ENCODE measurements at regions not wholly inside any gene's neighbourhood (a gene's known extent, or its start where the extent isn't known, plus 50 kb on each side); places are given as distances from the start of the nearest gene placed in this dataset.

- no peak overlapping the region for H3K4me3 ChIP-seq (ENCODE audit: low read depth, low read length)
- no peaks in the 10 kb centered on the region for H3K27me3 ChIP-seq (ENCODE audit: control insufficient read depth, insufficient read depth, low read length)
- H3K4me1 ChIP-seq (ENCODE audit: control insufficient read depth, insufficient read depth, low read length) = no peaks in the 10 kb centered on the region
- H3K9ac ChIP-seq (ENCODE audit: low read depth, low read length) = no peak overlapping the region
- no peaks in the 10 kb centered on the region for H3K36me3 ChIP-seq (ENCODE audit: control insufficient read depth, insufficient read depth, low read length)
- H3K9me3 ChIP-seq (ENCODE audit: control insufficient read depth, insufficient read depth, low read length) = no peaks in the 10 kb centered on the region
- H3K27ac ChIP-seq (ENCODE audit: low read depth, low read length) = no peak overlapping the region
Measured at GRCh38 chr1:177847843-177848242, 122.0 kb downstream of the SEC16B start.

- Histone ChIP-seq H3K9ac (ENCODE audit: low read depth, low read length) (no peak overlapping the region), H3K36me3 (ENCODE audit: control insufficient read depth, insufficient read depth, low read length) (no peaks in the 10 kb centered on the region), H3K4me3 (ENCODE audit: low read depth, low read length) (no peak overlapping the region), H3K27me3 (ENCODE audit: control insufficient read depth, insufficient read depth, low read length) (no peaks in the 10 kb centered on the region), H3K9me3 (ENCODE audit: control insufficient read depth, insufficient read depth, low read length) (no peaks in the 10 kb centered on the region), H3K27ac (ENCODE audit: low read depth, low read length) (no peak overlapping the region), H3K4me1 (ENCODE audit: control insufficient read depth, insufficient read depth, low read length) (peaks cover 5% of the 10 kb centered on the region; the same call in 1 of the 2 replicates)
Measured at GRCh38 chr1:177838907-177839485, 130.9 kb downstream of the SEC16B start.

GRCh38 chr1:177833631-177834030 is 136.2 kb downstream of the SEC16B start:
- Histone ChIP-seq H3K27me3 (ENCODE audit: control insufficient read depth, insufficient read depth, low read length) (no peaks in the 10 kb centered on the region), H3K4me3 (ENCODE audit: low read depth, low read length) (no peak overlapping the region), H3K4me1 (ENCODE audit: control insufficient read depth, insufficient read depth, low read length) (peaks cover 5% of the 10 kb centered on the region; the same call in 1 of the 2 replicates), H3K27ac (ENCODE audit: low read depth, low read length) (no peak overlapping the region), H3K9me3 (ENCODE audit: control insufficient read depth, insufficient read depth, low read length) (no peaks in the 10 kb centered on the region), H3K36me3 (ENCODE audit: control insufficient read depth, insufficient read depth, low read length) (no peaks in the 10 kb centered on the region), H3K9ac (ENCODE audit: low read depth, low read length) (no peak overlapping the region)

- no peaks in the 10 kb centered on the region for H3K36me3 ChIP-seq (ENCODE audit: control insufficient read depth, insufficient read depth, low read length)
Measured at GRCh38 chr1:177830531-177831135, 139.2 kb downstream of the SEC16B start.

GRCh38 chr1:177825276-177825901 is 144.5 kb downstream of the SEC16B start:
- no peak overlapping the region for H3K27ac ChIP-seq (ENCODE audit: low read depth, low read length)
- H3K27me3 ChIP-seq (ENCODE audit: control insufficient read depth, insufficient read depth, low read length) = no peaks in the 10 kb centered on the region
- no peaks in the 10 kb centered on the region for H3K36me3 ChIP-seq (ENCODE audit: control insufficient read depth, insufficient read depth, low read length)
- H3K9me3 ChIP-seq (ENCODE audit: control insufficient read depth, insufficient read depth, low read length) = no peaks in the 10 kb centered on the region
- no peak overlapping the region for H3K4me3 ChIP-seq (ENCODE audit: low read depth, low read length)
- no peak overlapping the region for H3K9ac ChIP-seq (ENCODE audit: low read depth, low read length)
- H3K4me1 ChIP-seq (ENCODE audit: control insufficient read depth, insufficient read depth, low read length) = no peaks in the 10 kb centered on the region

More at GRCh38 chr1:177830531-177831135, 139.2 kb downstream of the SEC16B start:
- Histone ChIP-seq H3K9ac (ENCODE audit: low read depth, low read length) (no peak overlapping the region), H3K4me1 (ENCODE audit: control insufficient read depth, insufficient read depth, low read length) (no peaks in the 10 kb centered on the region), H3K27ac (ENCODE audit: low read depth, low read length) (no peak overlapping the region), H3K27me3 (ENCODE audit: control insufficient read depth, insufficient read depth, low read length) (no peaks in the 10 kb centered on the region), H3K4me3 (ENCODE audit: low read depth, low read length) (no peak overlapping the region), H3K9me3 (ENCODE audit: control insufficient read depth, insufficient read depth, low read length) (no peaks in the 10 kb centered on the region)

GRCh38 chr1:177824508-177824982 is 145.3 kb downstream of the SEC16B start:
- Histone ChIP-seq H3K9me3 (ENCODE audit: control insufficient read depth, insufficient read depth, low read length) (no peaks in the 10 kb centered on the region), H3K27ac (ENCODE audit: low read depth, low read length) (no peak overlapping the region), H3K4me1 (ENCODE audit: control insufficient read depth, insufficient read depth, low read length) (no peaks in the 10 kb centered on the region), H3K4me3 (ENCODE audit: low read depth, low read length) (no peak overlapping the region), H3K36me3 (ENCODE audit: control insufficient read depth, insufficient read depth, low read length) (no peaks in the 10 kb centered on the region), H3K27me3 (ENCODE audit: control insufficient read depth, insufficient read depth, low read length) (no peaks in the 10 kb centered on the region), H3K9ac (ENCODE audit: low read depth, low read length) (no peak overlapping the region)

GRCh38 chr1:177820213-177820612 is 149.6 kb downstream of the SEC16B start:
- Histone ChIP-seq H3K4me3 (ENCODE audit: low read depth, low read length) (no peak overlapping the region), H3K4me1 (ENCODE audit: control insufficient read depth, insufficient read depth, low read length) (peaks cover 13% of the 10 kb centered on the region; the same call in 1 of the 2 replicates), H3K27ac (ENCODE audit: low read depth, low read length) (no peak overlapping the region), H3K27me3 (ENCODE audit: control insufficient read depth, insufficient read depth, low read length) (no peaks in the 10 kb centered on the region), H3K9me3 (ENCODE audit: control insufficient read depth, insufficient read depth, low read length) (no peaks in the 10 kb centered on the region), H3K36me3 (ENCODE audit: control insufficient read depth, insufficient read depth, low read length) (no peaks in the 10 kb centered on the region), H3K9ac (ENCODE audit: low read depth, low read length) (no peak overlapping the region)

GRCh38 chr1:177817937-177818875 is 151.7 kb downstream of the SEC16B start:
- peaks cover 13% of the 10 kb centered on the region; the same call in 1 of the 2 replicates for H3K4me1 ChIP-seq (ENCODE audit: control insufficient read depth, insufficient read depth, low read length)
- no peaks in the 10 kb centered on the region; the same call in 1 of the 2 replicates for H3K9me3 ChIP-seq (ENCODE audit: control insufficient read depth, insufficient read depth, low read length)
- H3K36me3 ChIP-seq (ENCODE audit: control insufficient read depth, insufficient read depth, low read length) = no peaks in the 10 kb centered on the region
- H3K9ac ChIP-seq (ENCODE audit: low read depth, low read length) = no peak overlapping the region
- no peaks in the 10 kb centered on the region for H3K27me3 ChIP-seq (ENCODE audit: control insufficient read depth, insufficient read depth, low read length)
- no peak overlapping the region for H3K4me3 ChIP-seq (ENCODE audit: low read depth, low read length)
- no peak overlapping the region for H3K27ac ChIP-seq (ENCODE audit: low read depth, low read length)

GRCh38 chr1:177812650-177813049 is 157.2 kb downstream of the SEC16B start:
- Histone ChIP-seq H3K27ac (ENCODE audit: low read depth, low read length) (no peak overlapping the region), H3K36me3 (ENCODE audit: control insufficient read depth, insufficient read depth, low read length) (no peaks in the 10 kb centered on the region), H3K27me3 (ENCODE audit: control insufficient read depth, insufficient read depth, low read length) (no peaks in the 10 kb centered on the region), H3K9ac (ENCODE audit: low read depth, low read length) (no peak overlapping the region), H3K4me1 (ENCODE audit: control insufficient read depth, insufficient read depth, low read length) (no peaks in the 10 kb centered on the region), H3K9me3 (ENCODE audit: control insufficient read depth, insufficient read depth, low read length) (no peaks in the 10 kb centered on the region; the same call in 1 of the 2 replicates), H3K4me3 (ENCODE audit: low read depth, low read length) (no peak overlapping the region)

- Histone ChIP-seq H3K36me3 (ENCODE audit: control insufficient read depth, insufficient read depth, low read length) (no peaks in the 10 kb centered on the region), H3K4me3 (ENCODE audit: low read depth, low read length) (no peak overlapping the region), H3K27ac (ENCODE audit: low read depth, low read length) (no peak overlapping the region), H3K9ac (ENCODE audit: low read depth, low read length) (no peak overlapping the region), H3K4me1 (ENCODE audit: control insufficient read depth, insufficient read depth, low read length) (no peaks in the 10 kb centered on the region), H3K27me3 (ENCODE audit: control insufficient read depth, insufficient read depth, low read length) (no peaks in the 10 kb centered on the region), H3K9me3 (ENCODE audit: control insufficient read depth, insufficient read depth, low read length) (no peaks in the 10 kb centered on the region; the same call in 1 of the 2 replicates)
Measured at GRCh38 chr1:177812144-177812543, 157.7 kb downstream of the SEC16B start.
